HCT116 (cell line): ENCODE measurements at regions not wholly inside any gene's neighbourhood (a gene's known extent, or its start where the extent isn't known, plus 50 kb on each side); places are given as distances from the start of the nearest gene placed in this dataset.

ENCODE experiments used
- EGR1 ChIP-seq: IDR thresholded peaks from 2 replicates; pipeline ENCODE4 v1.6.1; 2012; ENCODE audit warnings: low read depth
- EZH2 ChIP-seq: fragments of 200-600 bp; sonication (generic); IDR thresholded peaks from 2 replicates; pipeline ENCODE4 v1.6.1; 2017; ENCODE audit warnings: antibody characterized with exemption, mixed run types
- POLR2A ChIP-seq: IDR thresholded peaks from 2 replicates; pipeline ENCODE4 v1.7.0; 2011; ENCODE audit warnings: borderline replicate concordance; ENCODE audit not compliant: insufficient read depth, insufficient read length; ENCODE audit errors: extremely low read depth
- SIN3A ChIP-seq: IDR thresholded peaks from 2 replicates; pipeline ENCODE4 v1.6.1; 2012; ENCODE audit warnings: low read depth
- TCF7L2 ChIP-seq: IDR thresholded peaks from 2 replicates; pipeline ENCODE4 v1.7.0; 2011; ENCODE audit warnings: borderline replicate concordance, inconsistent platforms; ENCODE audit not compliant: insufficient read depth, insufficient read length; ENCODE audit errors: extremely low read depth
- ZNF274 ChIP-seq: fragments of 200-500 bp; sonication (Bioruptor generic); IDR thresholded peaks from 2 replicates; pipeline ENCODE4 v1.6.1; 2014; ENCODE audit warnings: mild to moderate bottlenecking, low read depth, low read length, inconsistent platforms
- TF ChIP-seq, protein P1 (sequence below), 3 experiments: fragments of 200-600 bp in 1 of 3; sonication (generic) in 1 of 3; IDR thresholded peaks in 2 of 3; conservative IDR thresholded peaks in 1 of 3; 2 replicates each; pipeline ENCODE4 v1.5.1; 2012 to 2017; ENCODE audit warnings: low read depth in 2 of 3, low read length in 2 of 3, antibody characterized with exemption in 1 of 3, borderline replicate concordance in 1 of 3, control low read depth in 1 of 3, mild to moderate bottlenecking in 1 of 3, mixed read lengths in 1 of 3, mixed run types in 1 of 3, moderate library complexity in 1 of 3; ENCODE audit not compliant: insufficient read depth in 1 of 3
- TF ChIP-seq, protein P2 (sequence below): IDR thresholded peaks from 2 replicates; pipeline ENCODE4 v1.6.1; 2012

GRCh38 chr9:19940811-19941535 is 152.1 kb upstream of the SLC24A2 start:
- TF ChIP-seq, protein P1, sequence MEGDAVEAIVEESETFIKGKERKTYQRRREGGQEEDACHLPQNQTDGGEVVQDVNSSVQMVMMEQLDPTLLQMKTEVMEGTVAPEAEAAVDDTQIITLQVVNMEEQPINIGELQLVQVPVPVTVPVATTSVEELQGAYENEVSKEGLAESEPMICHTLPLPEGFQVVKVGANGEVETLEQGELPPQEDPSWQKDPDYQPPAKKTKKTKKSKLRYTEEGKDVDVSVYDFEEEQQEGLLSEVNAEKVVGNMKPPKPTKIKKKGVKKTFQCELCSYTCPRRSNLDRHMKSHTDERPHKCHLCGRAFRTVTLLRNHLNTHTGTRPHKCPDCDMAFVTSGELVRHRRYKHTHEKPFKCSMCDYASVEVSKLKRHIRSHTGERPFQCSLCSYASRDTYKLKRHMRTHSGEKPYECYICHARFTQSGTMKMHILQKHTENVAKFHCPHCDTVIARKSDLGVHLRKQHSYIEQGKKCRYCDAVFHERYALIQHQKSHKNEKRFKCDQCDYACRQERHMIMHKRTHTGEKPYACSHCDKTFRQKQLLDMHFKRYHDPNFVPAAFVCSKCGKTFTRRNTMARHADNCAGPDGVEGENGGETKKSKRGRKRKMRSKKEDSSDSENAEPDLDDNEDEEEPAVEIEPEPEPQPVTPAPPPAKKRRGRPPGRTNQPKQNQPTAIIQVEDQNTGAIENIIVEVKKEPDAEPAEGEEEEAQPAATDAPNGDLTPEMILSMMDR (IDR thresholded peaks at IDR 0.05 in 2 of 3, conservative IDR thresholded peaks at IDR 0.05 in 1 of 3; ENCODE audit: borderline replicate concordance in 1 of 3, insufficient read depth in 1 of 3, low read depth in 2 of 3, low read length in 2 of 3), result no peak
- TF ChIP-seq ZNF274 (no peak), POLR2A (no peak), TCF7L2 (no peak), EZH2 (no peak), SIN3A (no peak), EGR1 (no peak)
- TF ChIP-seq, protein P2, sequence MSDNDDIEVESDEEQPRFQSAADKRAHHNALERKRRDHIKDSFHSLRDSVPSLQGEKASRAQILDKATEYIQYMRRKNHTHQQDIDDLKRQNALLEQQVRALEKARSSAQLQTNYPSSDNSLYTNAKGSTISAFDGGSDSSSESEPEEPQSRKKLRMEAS, result no peak
